ENCODE measurements at regions not wholly inside any gene's neighbourhood (a gene's known extent, or its start where the extent isn't known, plus 50 kb on each side); places are given as distances from the start of the nearest gene placed in this dataset.

GRCh38 chr1:73755649-73756048, 442.3 kb downstream of the LRRIQ3 start:
- TF ChIP-seq POLR2A (IDR thresholded peaks at IDR 0.05) (no peak), CTCF (IDR thresholded peaks at IDR 0.05) (no peak)

All from adrenal gland (tissue), 5 donors.